Thymus (tissue), 11 donors: ENCODE measurements at regions not wholly inside any gene's neighbourhood (a gene's known extent, or its start where the extent isn't known, plus 50 kb on each side); places are given as distances from the start of the nearest gene placed in this dataset.

ENCODE experiments used
- DNase-seq, 9 donors: peaks; one replicate each; pipeline ENCODE4 v3.0.0-alpha.2; 2013; ENCODE audit warnings: low spot score in 9 of 9, low read depth in 6 of 9, missing footprints in 1 of 9
- H3K27ac ChIP-seq, 2 donors: one replicate each; pipeline ENCODE4 v1.5.1; 2013; ENCODE audit warnings: control low read depth in 1 of 2, low read depth in 1 of 2, low read length in 1 of 2, mild to moderate bottlenecking in 1 of 2, moderate library complexity in 1 of 2
- H3K27me3 ChIP-seq, 2 donors: one replicate each; pipeline ENCODE4 v1.5.1; 2013; ENCODE audit warnings: low read length in 1 of 2; ENCODE audit not compliant: control insufficient read depth in 2 of 2, insufficient read depth in 1 of 2
- H3K36me3 ChIP-seq, 2 donors: one replicate each; pipeline ENCODE4 v1.5.1; 2013; ENCODE audit warnings: low read length in 1 of 2, mild to moderate bottlenecking in 1 of 2, moderate library complexity in 1 of 2; ENCODE audit not compliant: control insufficient read depth in 2 of 2, insufficient read depth in 2 of 2
- H3K4me1 ChIP-seq, 2 donors: one replicate each; pipeline ENCODE4 v1.5.1; 2013; ENCODE audit warnings: low read length in 2 of 2; ENCODE audit not compliant: control insufficient read depth in 2 of 2, insufficient read depth in 2 of 2
- H3K4me3 ChIP-seq, 2 donors: one replicate each; pipeline ENCODE4 v1.5.1; 2013; ENCODE audit warnings: low read length in 2 of 2, control low read depth in 1 of 2, mild to moderate bottlenecking in 1 of 2
- H3K9me3 ChIP-seq, 2 donors: one replicate each; pipeline ENCODE4 v1.5.1; 2013; ENCODE audit warnings: low read length in 1 of 2, mild to moderate bottlenecking in 1 of 2; ENCODE audit not compliant: control insufficient read depth in 2 of 2, insufficient read depth in 1 of 2
- WGBS: extraction: QIAGEN DNeasy Blood & Tissue Kit; methylation state at CpG from one replicate; pipeline ENCODE4 v1.1.7; 2013; 5-methylcytosine and 5-hydroxymethylcytosine counted together
- donor health status: healthy.

DNA sequence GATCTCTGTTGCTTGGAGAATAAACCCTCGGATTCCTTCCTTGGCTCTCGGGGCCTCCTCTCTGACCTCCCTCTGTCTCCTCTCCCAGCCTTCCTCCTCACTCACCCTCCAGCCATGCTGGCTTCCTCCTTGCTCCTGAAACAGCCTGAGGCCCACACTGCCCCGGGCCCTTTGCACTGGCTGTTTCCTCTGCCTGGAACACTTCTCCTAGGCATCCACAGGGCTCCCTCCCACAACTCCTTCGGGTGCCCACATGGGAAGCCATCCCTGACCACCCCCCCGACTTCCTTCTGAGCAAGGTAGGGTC, 87.7 kb downstream of the CEBPB start:
- Histone ChIP-seq H3K36me3 (no peaks in the 10 kb centered on the region), H3K4me1 (peaks cover 0 to 3% of the 10 kb centered on the region in 2 donors), H3K9me3 (no peaks in the 10 kb centered on the region), H3K27ac (no peak overlapping the region), H3K4me3 (no peak overlapping the region), H3K27me3 (peaks cover 0 to 4% of the 10 kb centered on the region in 2 donors)
- DNase-seq = no peak
- WGBS = 93% methylated on average over 5 of the region's 5 CpGs

DNA sequence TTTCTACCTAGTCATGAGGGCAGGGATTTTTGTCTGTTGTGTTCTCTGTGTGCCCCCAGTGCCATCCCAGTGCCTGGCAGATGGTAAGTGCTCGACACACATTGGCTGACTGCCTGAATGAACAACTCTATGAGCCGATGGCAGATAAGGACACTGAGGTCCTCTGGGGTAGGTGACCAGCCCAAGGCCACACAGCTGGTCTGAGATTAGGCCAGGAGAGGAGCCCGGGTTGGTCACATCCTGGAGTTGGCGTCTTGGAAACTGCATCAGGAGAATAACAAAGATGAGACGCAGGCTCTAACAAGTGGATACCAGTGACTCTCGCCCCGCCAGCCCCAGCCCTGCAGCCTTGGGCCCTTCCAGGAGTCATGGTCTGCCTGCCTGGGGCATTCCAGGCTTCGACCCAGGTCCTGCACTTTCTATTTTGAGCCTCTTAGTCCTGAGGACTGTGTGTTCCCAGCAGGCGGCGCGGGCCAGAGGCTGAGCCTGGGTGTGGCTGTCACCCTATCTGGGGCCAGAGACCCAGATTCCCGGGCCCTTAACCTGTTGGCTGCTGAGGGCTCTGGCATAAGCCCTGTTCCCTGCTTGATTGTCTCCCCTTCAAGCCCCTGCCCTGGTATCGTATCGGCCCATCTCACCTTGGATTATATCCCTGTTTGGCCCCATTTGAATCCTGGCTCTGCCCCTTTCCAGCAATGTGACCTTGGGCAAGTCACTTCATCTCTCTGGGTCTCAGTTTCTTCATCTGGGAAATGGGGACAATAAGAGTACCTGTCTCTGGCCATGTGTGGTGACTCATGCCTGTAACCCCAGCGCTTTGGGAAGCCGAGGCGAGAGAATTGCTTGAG, 88.3 kb downstream of the CEBPB start:
- Histone ChIP-seq H3K4me1 (peaks cover 0 to 3% of the 10 kb centered on the region in 2 donors), H3K4me3 (no peak overlapping the region), H3K36me3 (no peaks in the 10 kb centered on the region), H3K27ac (no peak overlapping the region), H3K9me3 (no peaks in the 10 kb centered on the region), H3K27me3 (peaks cover 0 to 4% of the 10 kb centered on the region in 2 donors)
- 94% methylated on average over 17 of the region's 17 CpGs for WGBS
- DNase-seq = no peak

DNA sequence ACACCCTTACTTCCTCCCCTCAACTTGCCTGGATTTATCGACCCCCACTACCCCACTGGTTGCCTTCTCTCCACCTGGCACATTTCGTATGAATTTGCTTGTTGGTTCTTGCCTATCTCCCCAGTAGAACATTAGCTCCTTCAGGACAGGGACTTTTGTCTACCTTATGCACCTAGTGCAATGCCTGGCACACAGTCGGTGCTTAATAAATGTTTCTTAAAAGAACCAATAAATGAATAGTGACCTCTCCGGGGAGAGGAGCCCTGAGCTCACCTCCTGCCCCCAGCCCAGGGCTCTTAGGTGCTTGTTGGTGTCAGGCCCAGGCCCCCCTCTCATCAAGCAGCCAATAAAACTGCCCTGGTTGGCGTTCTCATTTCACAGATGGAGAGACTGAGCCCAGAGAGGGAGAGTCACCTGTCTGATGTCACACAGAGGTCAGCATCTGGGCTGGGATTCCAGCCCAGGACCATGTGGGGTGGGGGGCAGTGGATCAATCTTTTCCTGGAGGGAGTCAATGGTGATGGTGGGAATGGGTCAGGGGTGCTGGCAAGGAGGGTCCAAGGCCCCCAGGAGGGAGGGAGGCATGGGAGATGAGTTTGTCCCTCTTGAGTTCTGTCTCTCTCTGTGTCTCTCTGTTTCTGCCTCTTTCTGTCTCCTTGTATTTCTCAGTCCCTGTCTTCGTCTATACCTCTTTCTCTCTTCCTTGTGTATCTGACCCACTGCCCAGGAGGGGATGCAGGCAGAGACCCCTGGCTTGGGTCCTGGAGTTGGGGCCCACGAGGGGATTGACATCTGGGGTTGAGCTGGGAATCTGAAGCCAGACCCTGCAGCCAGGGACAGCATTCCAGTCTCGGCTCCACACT, 89.6 kb downstream of the CEBPB start:
- Histone ChIP-seq H3K27me3 (peaks cover 0 to 2% of the 10 kb centered on the region in 2 donors), H3K4me3 (no peak overlapping the region), H3K4me1 (peaks cover 0 to 10% of the 10 kb centered on the region in 2 donors), H3K36me3 (no peaks in the 10 kb centered on the region), H3K9me3 (no peaks in the 10 kb centered on the region), H3K27ac (no peak overlapping the region)
- WGBS = 88% methylated on average over 8 of the region's 8 CpGs
- DNase-seq = no peak

- H3K27me3 ChIP-seq = no peaks in the 10 kb centered on the region
- H3K4me1 ChIP-seq = peaks cover 0 to 7% of the 10 kb centered on the region in 2 donors
- H3K4me3 ChIP-seq = no peak overlapping the region
- no peak overlapping the region for H3K27ac ChIP-seq
- WGBS = 94% methylated on average over 9 of the region's 9 CpGs
- H3K9me3 ChIP-seq = no peaks in the 10 kb centered on the region
- no peak for DNase-seq
- H3K36me3 ChIP-seq = no peaks in the 10 kb centered on the region
These were observed 90.4 kb downstream of the CEBPB start for GRCh38 chr20:50280851-50281655.

- peaks cover 0 to 11% of the 10 kb centered on the region in 2 donors for H3K4me1 ChIP-seq
- H3K36me3 ChIP-seq = no peaks in the 10 kb centered on the region
- H3K27me3 ChIP-seq = no peaks in the 10 kb centered on the region
- H3K9me3 ChIP-seq = no peaks in the 10 kb centered on the region
- no peak overlapping the region for H3K4me3 ChIP-seq
- WGBS = 94% methylated on average over 22 of the region's 22 CpGs
- H3K27ac ChIP-seq = no peak overlapping the region
- DNase-seq = no peak
These were observed 91.4 kb downstream of the CEBPB start for GRCh38 chr20:50281831-50282591.

GRCh38 chr20:50282592-50283241, 92.1 kb downstream of the CEBPB start:
- Histone ChIP-seq H3K4me1 (peaks cover 0 to 11% of the 10 kb centered on the region in 2 donors), H3K36me3 (no peaks in the 10 kb centered on the region), H3K27me3 (no peaks in the 10 kb centered on the region), H3K4me3 (no peak overlapping the region), H3K27ac (no peak overlapping the region), H3K9me3 (no peaks in the 10 kb centered on the region)
- no peak for DNase-seq
- 59% methylated on average over 17 of the region's 17 CpGs for WGBS

DNA sequence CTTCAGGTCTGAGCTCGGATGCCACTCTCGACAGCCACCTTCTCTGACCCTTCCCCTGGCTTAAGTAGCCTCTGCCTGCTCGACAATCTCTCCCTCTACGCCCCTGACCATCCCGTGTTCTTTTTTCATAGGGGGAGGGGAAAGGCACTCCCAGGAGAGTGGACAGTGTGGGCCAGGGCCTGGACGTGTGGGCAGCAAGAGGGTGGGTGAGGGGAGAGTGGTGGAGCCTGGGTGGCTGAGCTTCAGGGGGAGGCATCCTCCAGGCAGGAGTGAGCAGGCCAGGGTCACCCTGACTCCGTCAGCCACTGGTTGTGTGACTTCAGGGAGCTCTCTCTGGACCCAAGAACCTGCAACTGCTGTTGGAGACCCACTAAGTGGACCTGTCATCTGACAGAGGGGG, 92.7 kb downstream of the CEBPB start:
- H3K9me3 ChIP-seq = no peaks in the 10 kb centered on the region
- H3K27me3 ChIP-seq = no peaks in the 10 kb centered on the region
- H3K36me3 ChIP-seq = no peaks in the 10 kb centered on the region
- WGBS = 94% methylated on average over 7 of the region's 7 CpGs
- no peak for DNase-seq
- H3K27ac ChIP-seq = no peak overlapping the region
- H3K4me3 ChIP-seq = no peak overlapping the region
- H3K4me1 ChIP-seq = peaks cover 0 to 11% of the 10 kb centered on the region in 2 donors
